HepG2 (cell line): ENCODE measurements at regions not wholly inside any gene's neighbourhood (a gene's known extent, or its start where the extent isn't known, plus 50 kb on each side); places are given as distances from the start of the nearest gene placed in this dataset.
A peak's percentile ranks its signal among the peaks of the same experiment; 100 is the strongest.

Source experiments
- ATAC-seq: fragments of 200-7000 bp; cut with Tn5 transposase; 3 replicates; pipeline ENCODE4 v1.9.1; 2020; ENCODE audit warnings: mild to moderate bottlenecking, moderate library complexity
- BruUV-seq: library from RNA; stranded (reverse); fragments of 400-500 nt; replicated peaks from 2 replicates; lab custom pipeline; 2021; lab: Mats Ljungman, UMichigan
- CTCF ChIA-PET: fragments of 300-600 bp; formaldehyde crosslinking; extraction: SDS; loops from one replicate; lab custom pipeline; 2021; ENCODE audit warnings: low total read pairs, inconsistent platforms, low intra/inter-chr PET ratio; lab: Yijun Ruan, JAX
- POLR2A ChIA-PET: fragments of 350-600 bp; sonication (Branson Sonifier 250); formaldehyde crosslinking; loops from one replicate; lab custom pipeline; 2020; ENCODE audit warnings: antibody characterized with exemption, inconsistent platforms; lab: Yijun Ruan, JAX
- DNase-seq: peaks from one replicate; pipeline ENCODE4 v3.0.0-alpha.2; 2015; ENCODE audit warnings: low spot score
- FAIRE-seq: peaks from 3 replicates; lab custom pipeline; 2011; peaks lifted over from hg19 to GRCh38; lab: Jason Lieb, UNC
- H2AFZ ChIP-seq: one replicate; pipeline ENCODE4 v1.6.1; 2011; ENCODE audit warnings: low read length, inconsistent platforms
- H3K27ac ChIP-seq: fragments of 300-600 bp; 3 replicates; pipeline ENCODE4 v1.8.0; 2011; ENCODE audit warnings: mixed run types, mild to moderate bottlenecking, mixed read lengths, low read length, inconsistent platforms; ENCODE audit not compliant: insufficient read depth; ENCODE audit errors: extremely low read length
- H3K27me3 ChIP-seq, 2 experiments: fragments of 200-600 bp in 1 of 2; 2 replicates in 1 of 2; 3 replicates in 1 of 2; pipeline versions ENCODE4 v1.6.0 to v1.8.0; 2011; ENCODE audit warnings: low read length in 2 of 2, mild to moderate bottlenecking in 2 of 2, moderate library complexity in 2 of 2, inconsistent platforms in 1 of 2; ENCODE audit not compliant: insufficient read depth in 2 of 2, control insufficient read depth in 1 of 2
- H3K36me3 ChIP-seq, 2 experiments: fragments of 200-600 bp in 1 of 2; replicated peaks in 1 of 2; 2 replicates in 1 of 2; 3 replicates in 1 of 2; pipeline versions ENCODE4 v1.5.1 to v1.8.0; 2011; ENCODE audit warnings: low read length in 2 of 2, inconsistent platforms in 1 of 2; ENCODE audit not compliant: insufficient read depth in 2 of 2, control insufficient read depth in 1 of 2
- H3K4me1 ChIP-seq: 2 replicates; pipeline ENCODE4 v1.5.1; 2012; ENCODE audit warnings: low read length, inconsistent platforms; ENCODE audit not compliant: insufficient read depth
- H3K4me2 ChIP-seq: 2 replicates; pipeline ENCODE4 v1.6.0; 2011; ENCODE audit warnings: low read depth, low read length, inconsistent platforms
- H3K4me3 ChIP-seq, 3 experiments: fragments of 200-600 bp in 1 of 3; sonication (generic), shearing (Covaris generic) in 1 of 3; replicated peaks in 1 of 3; 2 replicates each; pipeline ENCODE4 v1.5.1; 2011 to 2016; ENCODE audit warnings: low read length in 3 of 3, inconsistent platforms in 2 of 3, low read depth in 2 of 3, mild to moderate bottlenecking in 2 of 3, control low read depth in 1 of 3, mixed read lengths in 1 of 3; ENCODE audit not compliant: insufficient read depth in 1 of 3
- H3K79me2 ChIP-seq: one replicate; pipeline ENCODE4 v1.6.1; 2011; ENCODE audit warnings: low read length, inconsistent platforms; ENCODE audit not compliant: insufficient read depth
- H3K9ac ChIP-seq: 2 replicates; pipeline ENCODE4 v1.6.0; 2011; ENCODE audit warnings: mild to moderate bottlenecking, low read depth, low read length, inconsistent platforms; ENCODE audit not compliant: insufficient read depth
- H3K9me3 ChIP-seq: 2 replicates; pipeline ENCODE4 v1.5.1; 2012; ENCODE audit warnings: mild to moderate bottlenecking, low read length
- H4K20me1 ChIP-seq: 2 replicates; pipeline ENCODE4 v1.6.0; 2011; ENCODE audit warnings: inconsistent platforms, mild to moderate bottlenecking, low read length, moderate library complexity; ENCODE audit not compliant: insufficient read depth
- BHLHE40 ChIP-seq: IDR thresholded peaks from 2 replicates; pipeline ENCODE4 v1.6.1; 2011; ENCODE audit warnings: low read length, improper control_type of control experiment
- HNRNPK ChIP-seq: fragments of 200-400 bp; formaldehyde crosslinking; IDR thresholded peaks from 2 replicates; pipeline ENCODE4 v1.6.1; 2018; ENCODE audit warnings: low read length, low read depth, moderate library complexity, mild to moderate bottlenecking; ENCODE audit not compliant: poor library complexity, severe bottlenecking
- ZNF24 ChIP-seq: fragments of 450-650 bp; IDR thresholded peaks from 2 replicates; pipeline ENCODE4 v1.6.1; 2017; ENCODE audit warnings: antibody characterized with exemption, mild to moderate bottlenecking
- in situ Hi-C: cut with HindIII; loops from 2 replicates; pipeline ENCODE4 v1.10.0; 2017; ENCODE audit warnings: low pct_unique_long_range_greater_than_20kb; ENCODE audit not compliant: extremely low pct_ligation_motif_present
- intact Hi-C: fragments of 100-400 bp; cut with micrococcal nuclease; formaldehyde crosslinking; loops from one replicate; pipeline ENCODE4 v1.10.0; 2022; ENCODE audit not compliant: unreplicated experiment
- TF ChIP-seq, protein P1 (sequence below): sonication (generic); formaldehyde crosslinking; IDR thresholded peaks from 2 replicates; pipeline ENCODE4 v1.4.0; 2020; ENCODE audit warnings: mild to moderate bottlenecking, low read depth, missing genetic modification reagents
- TF ChIP-seq, protein P2 (sequence below): sonication (generic); formaldehyde crosslinking; IDR thresholded peaks from 2 replicates; pipeline ENCODE4 v1.4.0; 2020; ENCODE audit warnings: mild to moderate bottlenecking, missing genetic modification reagents

DNA sequence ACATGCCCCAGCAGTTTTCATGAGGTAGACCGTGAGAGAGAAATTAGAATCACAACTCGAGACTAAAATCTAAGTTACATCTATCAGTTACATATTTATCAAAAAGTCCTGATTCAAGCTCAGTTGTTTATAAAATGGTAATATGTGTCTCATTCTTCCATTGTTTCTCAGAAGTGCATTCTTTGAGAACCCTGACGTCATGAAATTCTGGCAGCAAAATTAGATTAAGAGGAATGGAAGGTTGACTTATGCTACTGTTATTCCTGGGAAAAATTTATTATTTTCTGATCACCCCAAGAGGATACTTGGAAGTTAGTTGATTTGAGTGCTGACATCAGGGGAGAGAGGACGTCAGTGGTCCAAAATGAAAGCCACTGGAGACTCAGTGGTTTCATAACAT lies 1864.8 kb upstream of the LRRTM1 start (continued):
- TF ChIP-seq BHLHE40 (no peak), ZNF24 (no peak)
- TF ChIP-seq, protein P1, sequence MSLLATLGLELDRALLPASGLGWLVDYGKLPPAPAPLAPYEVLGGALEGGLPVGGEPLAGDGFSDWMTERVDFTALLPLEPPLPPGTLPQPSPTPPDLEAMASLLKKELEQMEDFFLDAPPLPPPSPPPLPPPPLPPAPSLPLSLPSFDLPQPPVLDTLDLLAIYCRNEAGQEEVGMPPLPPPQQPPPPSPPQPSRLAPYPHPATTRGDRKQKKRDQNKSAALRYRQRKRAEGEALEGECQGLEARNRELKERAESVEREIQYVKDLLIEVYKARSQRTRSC (CRISPR knock-in tag), result no peak
- TF ChIP-seq, all 625 proteins: peak for 2

DNA sequence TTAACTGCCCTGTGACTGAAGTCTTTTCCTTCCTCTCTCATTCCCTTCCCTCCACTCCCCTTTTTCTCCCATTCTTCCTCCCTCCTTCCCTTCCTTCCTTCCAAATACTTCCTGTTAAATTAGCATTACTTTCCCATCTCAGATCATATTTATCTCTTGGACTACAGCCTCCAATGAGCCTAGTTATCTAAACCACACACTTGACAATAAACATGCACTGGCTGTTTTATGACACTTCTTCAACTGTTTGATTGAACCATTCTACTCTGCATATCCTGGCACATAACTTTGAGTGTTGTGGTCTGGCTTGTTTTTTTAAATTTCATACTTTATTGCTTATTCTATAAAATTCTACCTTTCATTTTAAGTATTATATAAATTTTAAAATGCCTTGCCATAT lies 1860.8 kb upstream of the LRRTM1 start:
- Histone ChIP-seq H3K4me2 (no peak overlapping the region), H3K4me1 (no peaks in the 10 kb centered on the region), H3K36me3 (no peaks in the 10 kb centered on the region), H3K4me3 (no peak overlapping the region), H3K27ac (no peak overlapping the region), H3K27me3 (no peaks in the 10 kb centered on the region), H2AFZ (no peak overlapping the region), H3K9ac (no peak overlapping the region), H3K9me3 (peaks cover 26% of the 10 kb centered on the region), H4K20me1 (no peaks in the 10 kb centered on the region), H3K79me2 (no peaks in the 10 kb centered on the region)
- ChIA-PET CTCF (no interaction called here), POLR2A (no interaction called here)
- no peak for DNase-seq
- ATAC-seq, result no peak
- TF ChIP-seq HNRNPK, result peak; percentile 1
- TF ChIP-seq, protein P2, sequence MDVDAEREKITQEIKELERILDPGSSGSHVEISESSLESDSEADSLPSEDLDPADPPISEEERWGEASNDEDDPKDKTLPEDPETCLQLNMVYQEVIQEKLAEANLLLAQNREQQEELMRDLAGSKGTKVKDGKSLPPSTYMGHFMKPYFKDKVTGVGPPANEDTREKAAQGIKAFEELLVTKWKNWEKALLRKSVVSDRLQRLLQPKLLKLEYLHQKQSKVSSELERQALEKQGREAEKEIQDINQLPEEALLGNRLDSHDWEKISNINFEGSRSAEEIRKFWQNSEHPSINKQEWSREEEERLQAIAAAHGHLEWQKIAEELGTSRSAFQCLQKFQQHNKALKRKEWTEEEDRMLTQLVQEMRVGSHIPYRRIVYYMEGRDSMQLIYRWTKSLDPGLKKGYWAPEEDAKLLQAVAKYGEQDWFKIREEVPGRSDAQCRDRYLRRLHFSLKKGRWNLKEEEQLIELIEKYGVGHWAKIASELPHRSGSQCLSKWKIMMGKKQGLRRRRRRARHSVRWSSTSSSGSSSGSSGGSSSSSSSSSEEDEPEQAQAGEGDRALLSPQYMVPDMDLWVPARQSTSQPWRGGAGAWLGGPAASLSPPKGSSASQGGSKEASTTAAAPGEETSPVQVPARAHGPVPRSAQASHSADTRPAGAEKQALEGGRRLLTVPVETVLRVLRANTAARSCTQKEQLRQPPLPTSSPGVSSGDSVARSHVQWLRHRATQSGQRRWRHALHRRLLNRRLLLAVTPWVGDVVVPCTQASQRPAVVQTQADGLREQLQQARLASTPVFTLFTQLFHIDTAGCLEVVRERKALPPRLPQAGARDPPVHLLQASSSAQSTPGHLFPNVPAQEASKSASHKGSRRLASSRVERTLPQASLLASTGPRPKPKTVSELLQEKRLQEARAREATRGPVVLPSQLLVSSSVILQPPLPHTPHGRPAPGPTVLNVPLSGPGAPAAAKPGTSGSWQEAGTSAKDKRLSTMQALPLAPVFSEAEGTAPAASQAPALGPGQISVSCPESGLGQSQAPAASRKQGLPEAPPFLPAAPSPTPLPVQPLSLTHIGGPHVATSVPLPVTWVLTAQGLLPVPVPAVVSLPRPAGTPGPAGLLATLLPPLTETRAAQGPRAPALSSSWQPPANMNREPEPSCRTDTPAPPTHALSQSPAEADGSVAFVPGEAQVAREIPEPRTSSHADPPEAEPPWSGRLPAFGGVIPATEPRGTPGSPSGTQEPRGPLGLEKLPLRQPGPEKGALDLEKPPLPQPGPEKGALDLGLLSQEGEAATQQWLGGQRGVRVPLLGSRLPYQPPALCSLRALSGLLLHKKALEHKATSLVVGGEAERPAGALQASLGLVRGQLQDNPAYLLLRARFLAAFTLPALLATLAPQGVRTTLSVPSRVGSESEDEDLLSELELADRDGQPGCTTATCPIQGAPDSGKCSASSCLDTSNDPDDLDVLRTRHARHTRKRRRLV (CRISPR knock-in tag), result no peak
- in situ Hi-C loops (no loop called here), intact Hi-C loops (no loop called here)
- BruUV-seq, result no TSS peak
- no peak for FAIRE-seq
